HG03095 (cell line): ENCODE measurements at regions not wholly inside any gene's neighbourhood (a gene's known extent, or its start where the extent isn't known, plus 50 kb on each side); places are given as distances from the start of the nearest gene placed in this dataset.

Experiments
- ATAC-seq: cut with Tn5 transposase; IDR thresholded peaks from one replicate; pipeline ENCODE4 v1.9.1; 2021; ENCODE audit warnings: moderate library complexity; ENCODE audit not compliant: unreplicated experiment

- no peak for ATAC-seq
Measured at GRCh38 chr16:72285324-72285723, 113.4 kb upstream of the PMFBP1 start.

GRCh38 chr16:72284042-72284789 is 112.3 kb upstream of the PMFBP1 start:
- no peak for ATAC-seq

GRCh38 chr16:72282362-72282761 is 110.4 kb upstream of the PMFBP1 start:
- ATAC-seq = no peak

- no peak for ATAC-seq
Measured at GRCh38 chr16:72278301-72278700, 106.3 kb upstream of the PMFBP1 start.

GRCh38 chr16:72277749-72278148 is 105.8 kb upstream of the PMFBP1 start:
- ATAC-seq = no peak

- ATAC-seq = no peak
Measured at GRCh38 chr16:72271699-72272240, 99.8 kb upstream of the PMFBP1 start.

- ATAC-seq = no peak
Measured at GRCh38 chr16:72270531-72270930, 98.6 kb upstream of the PMFBP1 start.

- ATAC-seq = no peak
Measured at GRCh38 chr16:72266836-72267235, 94.9 kb upstream of the PMFBP1 start.

- no peak for ATAC-seq
Measured at GRCh38 chr16:72264771-72265170, 92.8 kb upstream of the PMFBP1 start.

GRCh38 chr16:72262711-72263110 is 90.8 kb upstream of the PMFBP1 start:
- no peak for ATAC-seq

GRCh38 chr16:72261127-72261526 is 89.2 kb upstream of the PMFBP1 start:
- no peak for ATAC-seq

- ATAC-seq = no peak
Measured at GRCh38 chr16:72256398-72257066, 84.6 kb upstream of the PMFBP1 start.

- ATAC-seq = no peak
Measured at GRCh38 chr16:72255786-72256185, 83.8 kb upstream of the PMFBP1 start.

GRCh38 chr16:72247821-72248253 is 75.9 kb upstream of the PMFBP1 start:
- no peak for ATAC-seq

GRCh38 chr16:72246423-72246822 is 74.5 kb upstream of the PMFBP1 start:
- peak; percentile 93 for ATAC-seq

GRCh38 chr16:72244853-72245252 is 72.9 kb upstream of the PMFBP1 start:
- no peak for ATAC-seq

GRCh38 chr16:72243621-72244020 is 71.7 kb upstream of the PMFBP1 start:
- ATAC-seq = no peak

- ATAC-seq = no peak
Measured at GRCh38 chr16:72242757-72243156, 70.8 kb upstream of the PMFBP1 start.

GRCh38 chr16:72241930-72242329 is 70.0 kb upstream of the PMFBP1 start:
- no peak for ATAC-seq

GRCh38 chr16:72241008-72241407 is 69.1 kb upstream of the PMFBP1 start:
- no peak for ATAC-seq

GRCh38 chr16:72240466-72240865 is 68.5 kb upstream of the PMFBP1 start:
- ATAC-seq = no peak

GRCh38 chr16:72236866-72237265 is 64.9 kb upstream of the PMFBP1 start:
- no peak for ATAC-seq
